PC-3 (cell line): ENCODE measurements at regions not wholly inside any gene's neighbourhood (a gene's known extent, or its start where the extent isn't known, plus 50 kb on each side); places are given as distances from the start of the nearest gene placed in this dataset.

ENCODE experiments used
- ATAC-seq: fragments of 200-7000 bp; cut with Tn5 transposase; 2 replicates; pipeline ENCODE4 v1.9.1; 2020; ENCODE audit warnings: mild to moderate bottlenecking, moderate library complexity
- BruUV-seq: library from RNA; stranded (reverse); fragments of 400-500 nt; replicated peaks from 2 replicates; lab custom pipeline; 2021; lab: Mats Ljungman, UMichigan
- CTCF ChIA-PET: fragments of 300-600 bp; sonication (Branson Sonifier 250); formaldehyde crosslinking; loops from one replicate; lab custom pipeline; 2022; ENCODE audit warnings: antibody characterized with exemption; lab: Charles Lee
- POLR2A ChIA-PET: fragments of 300-600 bp; sonication (Branson Sonifier 250); formaldehyde crosslinking; loops from one replicate; lab custom pipeline; 2022; ENCODE audit warnings: antibody characterized with exemption; ENCODE audit not compliant: unreplicated experiment; lab: Charles Lee
- DNase-seq: peaks from one replicate; pipeline ENCODE4 v3.0.0-alpha.2; 2015
- H2AFZ ChIP-seq: fragments of 300-600 bp; sonication (generic); 2 replicates; pipeline ENCODE4 v1.6.0; 2016; ENCODE audit warnings: antibody characterized with exemption, low read length
- H3F3A ChIP-seq: fragments of 300-600 bp; sonication (generic); one replicate; pipeline ENCODE4 v1.6.0; 2017; ENCODE audit warnings: antibody characterized with exemption, low read length, control low read depth, mild to moderate bottlenecking; ENCODE audit not compliant: unreplicated experiment
- H3K27ac ChIP-seq: fragments of 300-600 bp; sonication (generic); 2 replicates; pipeline ENCODE4 v1.5.1; 2016; ENCODE audit warnings: mild to moderate bottlenecking, low read length
- H3K27me3 ChIP-seq: fragments of 300-600 bp; sonication (generic); 2 replicates; pipeline ENCODE4 v1.6.1; 2016; ENCODE audit warnings: low read length, mixed read lengths
- H3K36me3 ChIP-seq: fragments of 300-600 bp; sonication (generic); 2 replicates; pipeline ENCODE4 v1.6.1; 2016; ENCODE audit warnings: low read depth, mixed run types, low read length, mixed read lengths
- H3K4me1 ChIP-seq: fragments of 300-600 bp; sonication (generic); 2 replicates; pipeline ENCODE4 v1.5.1; 2016; ENCODE audit warnings: low read length; ENCODE audit not compliant: insufficient read depth
- H3K4me2 ChIP-seq: fragments of 300-600 bp; sonication (generic); 2 replicates; pipeline ENCODE4 v1.6.0; 2016; ENCODE audit warnings: low read length
- H3K4me3 ChIP-seq: fragments of 300-600 bp; sonication (generic); 2 replicates; pipeline ENCODE4 v1.5.1; 2016; ENCODE audit warnings: mild to moderate bottlenecking, low read length, mixed read lengths
- H3K79me2 ChIP-seq: fragments of 300-600 bp; sonication (generic); 2 replicates; pipeline ENCODE4 v1.6.1; 2017; ENCODE audit warnings: low read length, mixed read lengths
- H3K9ac ChIP-seq: fragments of 300-600 bp; sonication (generic); 2 replicates; pipeline ENCODE4 v1.6.0; 2016; ENCODE audit warnings: mild to moderate bottlenecking, low read length
- H3K9me2 ChIP-seq: fragments of 300-600 bp; sonication (generic); replicated peaks from 2 replicates; pipeline ENCODE4 v1.6.1; 2016; ENCODE audit warnings: mixed run types, low read length, mixed read lengths
- H3K9me3 ChIP-seq: fragments of 300-600 bp; sonication (generic); 2 replicates; pipeline ENCODE4 v1.6.1; 2016; ENCODE audit warnings: low read length, mixed read lengths
- H4K20me1 ChIP-seq: fragments of 300-600 bp; sonication (generic); 2 replicates; pipeline ENCODE4 v1.6.1; 2016; ENCODE audit warnings: low read length, mixed read lengths
- EZH2 ChIP-seq: fragments of 300-600 bp; sonication (generic); IDR thresholded peaks from one replicate; pipeline ENCODE4 v1.6.1; 2017; ENCODE audit warnings: antibody characterized with exemption, mild to moderate bottlenecking, low read length; ENCODE audit not compliant: unreplicated experiment
- EZH2phosphoT487 ChIP-seq: fragments of 300-600 bp; sonication (generic); IDR thresholded peaks from 2 replicates; pipeline ENCODE4 v1.6.1; 2018; ENCODE audit warnings: mild to moderate bottlenecking, antibody characterized with exemption, low read length, borderline replicate concordance
- intact Hi-C: fragments of 100-400 bp; cut with micrococcal nuclease; formaldehyde crosslinking; loops from 2 replicates; pipeline ENCODE4 v1.9.0; 2023
- TF ChIP-seq, protein P1 (sequence below): fragments of 300-600 bp; sonication (generic); conservative IDR thresholded peaks from 2 replicates; pipeline ENCODE4 v1.5.1; 2017; ENCODE audit warnings: antibody characterized with exemption, low read depth, mild to moderate bottlenecking, low read length

DNA sequence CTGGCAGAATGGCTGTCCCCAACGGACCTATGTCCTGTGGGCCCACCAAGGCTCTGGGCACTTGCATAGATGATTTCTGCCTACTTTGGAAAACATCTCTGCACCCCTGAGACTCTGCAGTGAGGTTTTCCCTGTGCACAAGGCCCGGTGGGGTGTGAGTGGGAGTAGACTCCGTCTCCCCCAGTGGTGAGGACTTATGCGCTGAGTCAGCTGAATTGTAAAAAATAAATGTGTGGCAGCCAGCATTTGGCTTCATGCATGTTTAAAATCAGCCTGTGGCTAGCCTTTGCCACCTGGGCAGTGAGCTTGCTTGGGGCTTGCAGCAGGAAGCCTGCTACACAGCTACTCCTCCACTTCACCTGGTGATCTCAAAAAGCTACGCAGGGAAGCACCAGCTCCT lies 139.3 kb upstream of the WDR11 start:
- no peaks in the 10 kb centered on the region for H3K79me2 ChIP-seq
- H3K9ac ChIP-seq = no peak overlapping the region
- no peaks in the 10 kb centered on the region for H3K36me3 ChIP-seq
- no peak for DNase-seq
- no peak overlapping the region for H3K27ac ChIP-seq
- ChIA-PET POLR2A (no interaction called here), CTCF (no interaction called here)
- no peak for ATAC-seq
- H3K4me2 ChIP-seq = no peak overlapping the region
- intact Hi-C loops = no loop called here
- TF ChIP-seq EZH2phosphoT487 (no peak), EZH2 (no peak)
- TF ChIP-seq, protein P1, sequence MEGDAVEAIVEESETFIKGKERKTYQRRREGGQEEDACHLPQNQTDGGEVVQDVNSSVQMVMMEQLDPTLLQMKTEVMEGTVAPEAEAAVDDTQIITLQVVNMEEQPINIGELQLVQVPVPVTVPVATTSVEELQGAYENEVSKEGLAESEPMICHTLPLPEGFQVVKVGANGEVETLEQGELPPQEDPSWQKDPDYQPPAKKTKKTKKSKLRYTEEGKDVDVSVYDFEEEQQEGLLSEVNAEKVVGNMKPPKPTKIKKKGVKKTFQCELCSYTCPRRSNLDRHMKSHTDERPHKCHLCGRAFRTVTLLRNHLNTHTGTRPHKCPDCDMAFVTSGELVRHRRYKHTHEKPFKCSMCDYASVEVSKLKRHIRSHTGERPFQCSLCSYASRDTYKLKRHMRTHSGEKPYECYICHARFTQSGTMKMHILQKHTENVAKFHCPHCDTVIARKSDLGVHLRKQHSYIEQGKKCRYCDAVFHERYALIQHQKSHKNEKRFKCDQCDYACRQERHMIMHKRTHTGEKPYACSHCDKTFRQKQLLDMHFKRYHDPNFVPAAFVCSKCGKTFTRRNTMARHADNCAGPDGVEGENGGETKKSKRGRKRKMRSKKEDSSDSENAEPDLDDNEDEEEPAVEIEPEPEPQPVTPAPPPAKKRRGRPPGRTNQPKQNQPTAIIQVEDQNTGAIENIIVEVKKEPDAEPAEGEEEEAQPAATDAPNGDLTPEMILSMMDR = no peak
- no TSS peak for BruUV-seq
- H3K9me2 ChIP-seq = no peaks in the 10 kb centered on the region
- H4K20me1 ChIP-seq = no peaks in the 10 kb centered on the region
- H3F3A ChIP-seq = no peaks in the 10 kb centered on the region
- H2AFZ ChIP-seq = no peak overlapping the region
- H3K27me3 ChIP-seq = no peaks in the 10 kb centered on the region
- H3K4me3 ChIP-seq = no peak overlapping the region
- H3K9me3 ChIP-seq = no peaks in the 10 kb centered on the region
- no peaks in the 10 kb centered on the region for H3K4me1 ChIP-seq

DNA sequence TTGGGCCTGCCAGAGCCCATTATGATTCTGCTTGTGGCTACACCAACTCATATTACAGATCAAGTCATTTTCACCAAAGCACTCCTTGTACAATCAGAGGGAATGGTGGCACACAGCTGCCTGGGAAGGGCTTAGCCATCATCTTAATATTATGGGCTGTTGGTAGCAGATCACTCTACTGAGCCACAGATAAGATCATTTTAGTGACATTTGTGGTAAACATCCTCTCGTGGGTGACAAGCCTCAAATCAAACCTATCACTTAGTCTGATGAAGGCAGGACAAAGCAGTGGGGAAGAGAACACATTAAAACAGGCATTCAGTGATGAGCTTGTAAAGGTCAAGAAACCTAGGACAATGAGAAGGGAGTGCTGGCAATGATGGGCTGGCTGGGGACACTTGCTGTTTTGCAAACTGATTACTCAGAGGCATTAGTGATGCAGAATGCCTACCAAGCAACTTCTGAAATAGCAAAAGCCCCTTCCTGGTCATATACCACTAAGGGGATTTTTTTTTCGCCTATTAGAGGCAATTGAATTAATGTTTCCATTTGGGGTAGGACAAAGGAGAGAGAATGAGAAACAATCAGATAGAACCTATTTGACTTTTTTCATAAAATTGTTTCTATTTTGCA lies 137.5 kb upstream of the WDR11 start:
- no peak overlapping the region for H3K27ac ChIP-seq
- no peak overlapping the region for H2AFZ ChIP-seq
- H3K9me2 ChIP-seq = no peaks in the 10 kb centered on the region
- ATAC-seq (no peak), DNase-seq (no peak)
- no peaks in the 10 kb centered on the region for H3K79me2 ChIP-seq
- no peaks in the 10 kb centered on the region for H3F3A ChIP-seq
- H3K9ac ChIP-seq = no peak overlapping the region
- ChIA-PET POLR2A (no interaction called here), CTCF (no interaction called here)
- no peaks in the 10 kb centered on the region for H3K4me1 ChIP-seq
- H3K4me3 ChIP-seq = no peak overlapping the region
- H3K27me3 ChIP-seq = no peaks in the 10 kb centered on the region
- no TSS peak for BruUV-seq
- intact Hi-C loops = no loop called here
- no peak overlapping the region for H3K4me2 ChIP-seq
- no peaks in the 10 kb centered on the region for H3K9me3 ChIP-seq
- no peaks in the 10 kb centered on the region for H4K20me1 ChIP-seq
- TF ChIP-seq EZH2phosphoT487 = no peak
- TF ChIP-seq EZH2 = no peak
- TF ChIP-seq, protein P1 = no peak
- H3K36me3 ChIP-seq = no peaks in the 10 kb centered on the region

DNA sequence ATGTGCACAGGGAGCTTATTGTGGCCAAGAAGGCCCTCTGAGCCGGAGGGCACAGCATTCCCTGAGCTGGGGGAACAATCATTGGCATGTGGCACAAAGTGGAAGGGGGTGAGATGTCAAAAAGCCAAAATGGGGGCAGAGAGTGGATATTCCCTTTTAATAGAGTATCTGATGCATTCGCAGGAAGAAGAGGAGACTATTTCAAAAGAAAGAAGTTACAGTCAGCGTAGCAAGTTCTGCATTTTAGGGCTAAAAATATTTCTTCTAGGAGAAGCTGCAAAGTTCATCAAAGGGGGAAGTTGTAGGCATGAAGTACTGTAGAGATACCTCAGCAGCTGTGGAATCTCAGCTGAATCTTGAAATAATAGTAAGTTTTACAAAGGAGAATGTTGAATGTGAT lies 136.0 kb upstream of the WDR11 start:
- no peak overlapping the region for H3K4me3 ChIP-seq
- no peaks in the 10 kb centered on the region for H3K79me2 ChIP-seq
- H4K20me1 ChIP-seq = no peaks in the 10 kb centered on the region
- ChIA-PET POLR2A (no interaction called here), CTCF (interaction anchor here (0.6 kb wide), 1 partner anchor 1172 kb away, joined by 3 read pairs; no protein-coding TSS in a partner anchor)
- no peak overlapping the region for H3K4me2 ChIP-seq
- no peaks in the 10 kb centered on the region for H3K4me1 ChIP-seq
- intact Hi-C loops = no loop called here
- no peaks in the 10 kb centered on the region for H3F3A ChIP-seq
- no peaks in the 10 kb centered on the region for H3K9me3 ChIP-seq
- TF ChIP-seq EZH2phosphoT487 (no peak), EZH2 (no peak)
- TF ChIP-seq, protein P1 = no peak
- ATAC-seq = no peak
- H3K27ac ChIP-seq = no peak overlapping the region
- BruUV-seq = no TSS peak
- H3K27me3 ChIP-seq = no peaks in the 10 kb centered on the region
- H3K9ac ChIP-seq = no peak overlapping the region
- H3K9me2 ChIP-seq = no peaks in the 10 kb centered on the region
- DNase-seq = no peak
- H3K36me3 ChIP-seq = no peaks in the 10 kb centered on the region
- no peak overlapping the region for H2AFZ ChIP-seq
